K562 (cell line): ENCODE measurements at regions not wholly inside any gene's neighbourhood (a gene's known extent, or its start where the extent isn't known, plus 50 kb on each side); places are given as distances from the start of the nearest gene placed in this dataset.
A peak's percentile ranks its signal among the peaks of the same experiment; 100 is the strongest.

ENCODE experiments used
- EHMT2 ChIP-seq: fragments of 450-650 bp; IDR thresholded peaks from 2 replicates; pipeline ENCODE4 v1.6.1; 2018; ENCODE audit warnings: antibody characterized with exemption
- GTF3C2 ChIP-seq: IDR thresholded peaks from 3 replicates; pipeline ENCODE4 v1.6.1; 2011; ENCODE audit warnings: borderline replicate concordance, mild to moderate bottlenecking, moderate library complexity; ENCODE audit not compliant: insufficient read length; ENCODE audit errors: extremely low read depth
- HNRNPLL ChIP-seq: fragments of 200-400 bp; formaldehyde crosslinking; IDR thresholded peaks from 2 replicates; pipeline ENCODE4 v1.6.1; 2017; ENCODE audit warnings: low read length, low read depth, mild to moderate bottlenecking; ENCODE audit not compliant: poor library complexity, severe bottlenecking
- NCOR1 ChIP-seq: fragments of 450-650 bp; IDR thresholded peaks from 2 replicates; pipeline ENCODE4 v1.6.1; 2016; ENCODE audit warnings: mild to moderate bottlenecking, moderate library complexity
- RNF2 ChIP-seq: sonication (generic); IDR thresholded peaks from 2 replicates; pipeline ENCODE4 v1.6.1; 2016
- TEAD4 ChIP-seq, 2 experiments: sonication (generic) in 1 of 2; formaldehyde crosslinking in 1 of 2; IDR thresholded peaks; 2 replicates each; pipeline versions ENCODE4 v1.6.1 to v1.8.0; 2012 to 2022; ENCODE audit warnings: borderline replicate concordance in 1 of 2, inconsistent platforms in 1 of 2, low read length in 1 of 2, mild to moderate bottlenecking in 1 of 2, missing genetic modification reagents in 1 of 2
- ZFP36 ChIP-seq: fragments of 150-350 bp; IDR thresholded peaks from 2 replicates; pipeline ENCODE4 v1.6.1; 2018; ENCODE audit warnings: low read length, low read depth; ENCODE audit not compliant: partially characterized antibody
- TF ChIP-seq, protein P1 (sequence below), 2 experiments: fragments of 450-650 bp; formaldehyde crosslinking in 1 of 2; IDR thresholded peaks; 2 replicates each; pipeline versions ENCODE4 v1.4.0 to v1.6.1; 2014 to 2020; ENCODE audit warnings: mild to moderate bottlenecking in 2 of 2, borderline replicate concordance in 1 of 2, low read depth in 1 of 2
- TF ChIP-seq, protein P2 (sequence below): sonication (generic); formaldehyde crosslinking; IDR thresholded peaks from 2 replicates; pipeline ENCODE4 v1.8.0; 2022; ENCODE audit warnings: missing genetic modification reagents, mild to moderate bottlenecking, borderline replicate concordance

GRCh38 chr12:124507188-124508109, 60.0 kb downstream of the NCOR2 start (continued):
- TF ChIP-seq, protein P1, sequence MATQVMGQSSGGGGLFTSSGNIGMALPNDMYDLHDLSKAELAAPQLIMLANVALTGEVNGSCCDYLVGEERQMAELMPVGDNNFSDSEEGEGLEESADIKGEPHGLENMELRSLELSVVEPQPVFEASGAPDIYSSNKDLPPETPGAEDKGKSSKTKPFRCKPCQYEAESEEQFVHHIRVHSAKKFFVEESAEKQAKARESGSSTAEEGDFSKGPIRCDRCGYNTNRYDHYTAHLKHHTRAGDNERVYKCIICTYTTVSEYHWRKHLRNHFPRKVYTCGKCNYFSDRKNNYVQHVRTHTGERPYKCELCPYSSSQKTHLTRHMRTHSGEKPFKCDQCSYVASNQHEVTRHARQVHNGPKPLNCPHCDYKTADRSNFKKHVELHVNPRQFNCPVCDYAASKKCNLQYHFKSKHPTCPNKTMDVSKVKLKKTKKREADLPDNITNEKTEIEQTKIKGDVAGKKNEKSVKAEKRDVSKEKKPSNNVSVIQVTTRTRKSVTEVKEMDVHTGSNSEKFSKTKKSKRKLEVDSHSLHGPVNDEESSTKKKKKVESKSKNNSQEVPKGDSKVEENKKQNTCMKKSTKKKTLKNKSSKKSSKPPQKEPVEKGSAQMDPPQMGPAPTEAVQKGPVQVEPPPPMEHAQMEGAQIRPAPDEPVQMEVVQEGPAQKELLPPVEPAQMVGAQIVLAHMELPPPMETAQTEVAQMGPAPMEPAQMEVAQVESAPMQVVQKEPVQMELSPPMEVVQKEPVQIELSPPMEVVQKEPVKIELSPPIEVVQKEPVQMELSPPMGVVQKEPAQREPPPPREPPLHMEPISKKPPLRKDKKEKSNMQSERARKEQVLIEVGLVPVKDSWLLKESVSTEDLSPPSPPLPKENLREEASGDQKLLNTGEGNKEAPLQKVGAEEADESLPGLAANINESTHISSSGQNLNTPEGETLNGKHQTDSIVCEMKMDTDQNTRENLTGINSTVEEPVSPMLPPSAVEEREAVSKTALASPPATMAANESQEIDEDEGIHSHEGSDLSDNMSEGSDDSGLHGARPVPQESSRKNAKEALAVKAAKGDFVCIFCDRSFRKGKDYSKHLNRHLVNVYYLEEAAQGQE (IDR thresholded peaks at IDR 0.05; ENCODE audit: borderline replicate concordance) = no peak
- TF ChIP-seq, protein P1 (CRISPR knock-in tag; IDR thresholded peaks at IDR 0.05; ENCODE audit: low read depth) = no peak
- no peak for TF ChIP-seq RNF2
- no peak for TF ChIP-seq HNRNPLL
- TF ChIP-seq ZFP36 = peak; percentile 99
- TF ChIP-seq, protein P2, sequence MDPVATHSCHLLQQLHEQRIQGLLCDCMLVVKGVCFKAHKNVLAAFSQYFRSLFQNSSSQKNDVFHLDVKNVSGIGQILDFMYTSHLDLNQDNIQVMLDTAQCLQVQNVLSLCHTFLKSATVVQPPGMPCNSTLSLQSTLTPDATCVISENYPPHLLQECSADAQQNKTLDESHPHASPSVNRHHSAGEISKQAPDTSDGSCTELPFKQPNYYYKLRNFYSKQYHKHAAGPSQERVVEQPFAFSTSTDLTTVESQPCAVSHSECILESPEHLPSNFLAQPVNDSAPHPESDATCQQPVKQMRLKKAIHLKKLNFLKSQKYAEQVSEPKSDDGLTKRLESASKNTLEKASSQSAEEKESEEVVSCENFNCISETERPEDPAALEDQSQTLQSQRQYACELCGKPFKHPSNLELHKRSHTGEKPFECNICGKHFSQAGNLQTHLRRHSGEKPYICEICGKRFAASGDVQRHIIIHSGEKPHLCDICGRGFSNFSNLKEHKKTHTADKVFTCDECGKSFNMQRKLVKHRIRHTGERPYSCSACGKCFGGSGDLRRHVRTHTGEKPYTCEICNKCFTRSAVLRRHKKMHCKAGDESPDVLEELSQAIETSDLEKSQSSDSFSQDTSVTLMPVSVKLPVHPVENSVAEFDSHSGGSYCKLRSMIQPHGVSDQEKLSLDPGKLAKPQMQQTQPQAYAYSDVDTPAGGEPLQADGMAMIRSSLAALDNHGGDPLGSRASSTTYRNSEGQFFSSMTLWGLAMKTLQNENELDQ (CRISPR knock-in tag) = no peak
- TF ChIP-seq EHMT2 = no peak
- peak; percentile 40 for TF ChIP-seq GTF3C2
- TF ChIP-seq NCOR1 = no peak
- TF ChIP-seq TEAD4 (IDR thresholded peaks at IDR 0.05; ENCODE audit: low read length) = no peak
- TF ChIP-seq TEAD4 (CRISPR knock-in tag; IDR thresholded peaks at IDR 0.05; ENCODE audit: borderline replicate concordance) = no peak
